Kidney tubule cell (primary cell): ENCODE measurements at regions not wholly inside any gene's neighbourhood (a gene's known extent, or its start where the extent isn't known, plus 50 kb on each side); places are given as distances from the start of the nearest gene placed in this dataset.

Experiments used
- DNase-seq: peaks from one replicate; pipeline ENCODE4 v3.0.0-alpha.2; 2018; ENCODE audit warnings: low spot score

DNA sequence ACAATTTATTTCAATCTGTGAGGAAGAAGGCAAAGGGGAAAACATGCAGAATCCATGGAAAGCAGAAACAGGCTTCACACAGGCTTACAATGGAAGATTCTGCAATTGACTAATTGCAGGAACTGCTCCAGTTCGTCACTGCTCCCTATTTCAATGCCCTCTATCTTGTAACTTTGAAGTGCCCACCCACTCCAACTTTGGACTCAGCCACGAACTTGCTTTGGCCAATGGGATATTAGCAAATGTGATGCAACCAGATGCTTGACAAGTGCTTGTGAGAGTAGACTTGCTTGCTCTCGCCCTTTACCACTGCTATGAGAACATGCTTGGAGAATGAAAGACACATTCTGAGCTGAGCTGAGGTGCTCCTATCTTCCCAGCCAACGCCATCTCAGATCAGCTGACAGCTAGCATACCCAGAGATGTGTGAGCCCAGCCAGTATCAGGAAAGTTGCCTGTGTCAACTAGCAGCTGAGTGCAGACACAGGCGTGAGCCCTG is 105.7 kb upstream of the PTCHD1 start:
- DNase-seq: peak; percentile 3

- no peak for DNase-seq
These were observed 99.6 kb upstream of the PTCHD1 start for GRCh38 chrX:23235051-23235450.

DNA sequence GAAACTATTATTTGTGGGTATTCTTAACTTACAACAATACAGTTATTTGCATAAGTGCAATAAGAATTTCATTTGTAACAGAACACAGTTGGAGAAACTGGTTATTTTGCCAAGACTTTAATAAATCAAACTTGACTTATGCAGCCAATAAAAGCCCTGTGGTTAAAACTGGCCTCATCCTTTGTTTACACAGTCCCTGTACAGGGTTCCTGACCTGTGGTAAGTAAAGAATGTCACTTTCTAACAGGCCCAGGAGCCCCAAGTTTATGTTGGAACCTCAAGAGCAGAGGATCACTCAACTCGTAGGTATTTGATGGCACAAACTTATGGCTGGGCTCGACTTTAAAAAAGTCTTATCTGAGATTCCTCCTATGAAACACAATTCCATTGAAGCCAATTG is 88.6 kb upstream of the PTCHD1 start:
- no peak for DNase-seq

DNA sequence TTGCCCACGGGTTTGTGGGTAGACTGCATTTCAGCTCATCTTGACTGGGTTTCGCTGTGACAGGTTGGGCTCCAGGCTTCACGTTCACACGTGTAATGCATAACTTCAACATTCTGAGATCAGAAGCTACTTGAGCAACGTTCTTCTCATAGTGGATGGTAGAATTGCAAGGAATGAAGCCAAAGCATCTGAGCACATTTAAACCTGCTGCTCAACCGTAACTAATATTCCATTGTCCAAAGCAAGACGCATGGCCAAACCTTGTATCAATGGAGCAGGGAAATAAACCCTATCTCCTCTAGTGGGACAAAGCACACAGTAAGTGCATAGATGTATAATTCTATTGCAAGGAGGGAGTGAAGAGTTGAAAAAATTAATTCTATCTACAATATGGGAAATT is 86.5 kb upstream of the PTCHD1 start:
- no peak for DNase-seq

DNA sequence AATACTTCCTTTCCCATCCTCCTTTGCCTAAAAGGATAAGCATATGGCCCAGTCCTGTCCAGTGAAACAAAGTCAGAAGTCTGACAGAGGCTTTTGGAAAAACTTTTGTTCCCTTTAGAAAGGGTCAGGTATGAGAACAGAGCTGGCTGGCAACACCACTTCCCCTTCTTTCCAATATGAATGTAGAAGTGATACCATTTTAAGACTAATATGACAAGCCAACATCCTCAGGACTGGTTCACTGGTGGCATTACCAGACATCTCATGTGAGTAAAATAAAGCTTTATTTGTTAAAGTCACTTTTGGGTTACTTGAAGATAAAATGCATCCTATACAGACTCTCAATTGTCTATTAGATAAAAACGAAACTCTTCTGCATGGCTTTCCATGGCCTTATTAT is 83.6 kb upstream of the PTCHD1 start:
- DNase-seq: no peak

DNA sequence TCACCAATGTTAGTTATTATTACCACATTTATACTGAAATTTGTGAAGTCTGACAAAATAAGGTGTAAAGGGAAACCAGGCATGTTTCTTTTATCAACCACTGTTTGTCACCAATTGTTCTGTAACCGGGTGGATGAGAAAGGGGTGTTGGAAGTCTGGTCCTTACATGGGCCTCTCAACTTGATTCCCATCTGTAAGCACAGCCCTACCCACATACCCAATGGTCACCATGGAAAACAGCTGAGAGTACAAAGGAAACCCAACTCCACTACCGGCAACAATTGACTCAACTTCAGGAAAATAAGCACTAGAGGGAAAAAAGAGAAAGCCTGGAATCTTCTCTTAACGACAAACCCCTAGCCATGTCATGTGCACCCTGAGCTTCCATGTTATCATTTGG is 70.8 kb upstream of the PTCHD1 start:
- DNase-seq: no peak

DNA sequence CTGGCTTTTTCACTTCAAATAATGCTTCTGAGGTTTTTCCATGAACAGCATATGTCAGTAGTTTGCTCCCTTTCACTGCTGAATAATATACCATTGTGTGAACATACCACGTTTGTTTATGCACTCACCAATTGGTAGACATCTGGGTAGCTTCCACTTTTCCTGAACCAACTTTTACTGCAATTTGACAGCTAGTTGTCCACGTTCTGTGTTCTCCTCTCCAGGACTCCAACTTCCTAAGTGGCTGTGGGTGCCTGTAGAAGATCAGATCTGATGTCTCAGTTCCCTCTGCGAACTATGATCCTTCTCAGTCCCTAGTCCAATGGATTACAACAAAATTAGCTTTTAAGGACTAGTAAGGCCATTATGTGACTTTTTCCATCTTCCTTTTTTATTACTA is 64.7 kb upstream of the PTCHD1 start:
- no peak for DNase-seq

DNA sequence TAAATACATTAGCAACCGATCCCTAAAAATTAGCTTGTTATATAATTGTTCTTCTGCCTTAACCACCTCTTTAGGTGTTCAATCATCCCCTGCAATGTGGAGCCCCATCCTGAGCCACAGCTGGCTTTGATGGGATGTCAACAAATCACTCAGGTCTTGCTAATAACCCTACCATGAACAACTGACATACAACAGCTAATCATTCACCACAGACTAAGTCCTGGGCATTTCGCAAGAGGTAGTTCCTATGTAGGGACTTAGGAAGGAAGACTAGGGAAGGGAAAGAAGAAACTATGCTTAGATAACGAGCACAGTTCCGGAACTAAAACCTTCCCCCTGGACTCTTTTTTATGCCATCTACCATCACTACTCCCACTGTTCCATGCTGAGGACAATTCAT is 63.6 kb upstream of the PTCHD1 start:
- DNase-seq: peak; percentile 15

DNA sequence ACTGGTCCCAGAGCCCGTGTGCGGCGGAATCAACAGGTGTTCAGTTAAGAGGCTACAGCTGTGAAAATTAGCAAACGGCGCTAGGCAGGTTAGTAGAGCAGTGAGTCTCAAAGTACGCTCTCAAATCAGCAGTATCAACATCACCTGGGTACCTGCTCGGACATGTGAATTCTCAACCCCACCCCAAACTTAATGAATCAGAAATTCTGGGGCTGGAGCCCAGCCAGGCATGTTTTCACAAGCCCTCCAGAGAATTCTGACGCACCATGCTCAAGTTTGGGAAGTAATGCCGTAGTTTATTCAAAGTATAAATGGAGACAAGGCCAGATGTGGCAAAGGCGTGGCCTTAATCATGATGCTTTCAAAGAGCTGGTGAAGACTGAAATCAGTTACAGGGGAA is 58.2 kb upstream of the PTCHD1 start:
- no peak for DNase-seq
